ENCODE measurements at regions not wholly inside any gene's neighbourhood (a gene's known extent, or its start where the extent isn't known, plus 50 kb on each side); places are given as distances from the start of the nearest gene placed in this dataset.

DNA sequence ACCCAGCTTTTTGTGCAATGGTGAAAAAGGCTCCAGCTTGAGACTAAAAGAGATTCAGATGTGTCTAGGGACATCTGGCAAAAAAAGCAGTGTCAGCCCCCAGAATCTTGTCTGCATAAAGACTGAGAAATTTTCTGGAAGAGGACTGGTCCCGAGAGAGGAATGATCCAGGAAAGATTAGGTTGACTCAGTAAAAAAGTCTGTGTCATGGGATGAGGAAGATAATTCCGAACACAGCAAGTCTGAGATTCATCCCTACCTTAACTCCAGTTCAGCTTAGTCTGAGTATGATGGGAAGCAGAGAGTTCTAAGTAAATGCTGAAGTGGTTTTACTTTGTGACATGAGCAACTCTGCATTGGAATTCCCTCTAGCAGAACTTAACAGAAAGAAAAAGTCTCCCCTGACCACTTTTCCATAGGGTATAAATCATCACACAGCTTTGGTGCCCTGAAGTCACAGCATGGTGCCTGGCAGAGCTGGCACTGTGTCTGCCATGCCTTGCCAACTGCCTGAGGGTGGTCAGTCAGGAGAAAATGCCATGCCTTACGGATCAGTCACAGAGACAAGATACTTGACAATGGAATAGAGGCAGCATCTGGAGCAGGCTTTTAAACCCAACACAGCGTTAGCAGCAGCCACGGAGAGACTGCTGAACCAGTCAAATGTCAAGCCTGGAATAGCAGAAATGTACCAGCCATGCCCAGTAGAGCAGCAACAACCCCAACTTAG, 153.4 kb downstream of the ZC3H11B start:
- H3K4me1 ChIP-seq (ENCODE audit: insufficient read depth, low read length) = no peaks in the 10 kb centered on the region
- no peak overlapping the region for H3K4me3 Mint-ChIP-seq
- TF ChIP-seq, protein P1, sequence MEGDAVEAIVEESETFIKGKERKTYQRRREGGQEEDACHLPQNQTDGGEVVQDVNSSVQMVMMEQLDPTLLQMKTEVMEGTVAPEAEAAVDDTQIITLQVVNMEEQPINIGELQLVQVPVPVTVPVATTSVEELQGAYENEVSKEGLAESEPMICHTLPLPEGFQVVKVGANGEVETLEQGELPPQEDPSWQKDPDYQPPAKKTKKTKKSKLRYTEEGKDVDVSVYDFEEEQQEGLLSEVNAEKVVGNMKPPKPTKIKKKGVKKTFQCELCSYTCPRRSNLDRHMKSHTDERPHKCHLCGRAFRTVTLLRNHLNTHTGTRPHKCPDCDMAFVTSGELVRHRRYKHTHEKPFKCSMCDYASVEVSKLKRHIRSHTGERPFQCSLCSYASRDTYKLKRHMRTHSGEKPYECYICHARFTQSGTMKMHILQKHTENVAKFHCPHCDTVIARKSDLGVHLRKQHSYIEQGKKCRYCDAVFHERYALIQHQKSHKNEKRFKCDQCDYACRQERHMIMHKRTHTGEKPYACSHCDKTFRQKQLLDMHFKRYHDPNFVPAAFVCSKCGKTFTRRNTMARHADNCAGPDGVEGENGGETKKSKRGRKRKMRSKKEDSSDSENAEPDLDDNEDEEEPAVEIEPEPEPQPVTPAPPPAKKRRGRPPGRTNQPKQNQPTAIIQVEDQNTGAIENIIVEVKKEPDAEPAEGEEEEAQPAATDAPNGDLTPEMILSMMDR (IDR thresholded peaks at IDR 0.05) = no peak
- ATAC-seq (ENCODE audit: poor library complexity) (no peak), DNase-seq (no peak)
- ChIA-PET POLR2A (no interaction called here), CTCF (no interaction called here)
- H3K4me1 Mint-ChIP-seq (ENCODE audit: low read depth) = no peaks in the 10 kb centered on the region
- no peak overlapping the region for H3K4me3 ChIP-seq (ENCODE audit: low read length)
- H3K27me3 ChIP-seq (ENCODE audit: control insufficient read depth in 1 of 2, insufficient read depth in 2 of 2, low read length in 2 of 2) = no peaks in the 10 kb centered on the region
- H3K9me3 ChIP-seq (ENCODE audit: control insufficient read depth in 1 of 2, insufficient read depth in 1 of 2, low read length in 2 of 2) = no peaks in the 10 kb centered on the region
- no peak overlapping the region for H3K27ac Mint-ChIP-seq
- no peaks in the 10 kb centered on the region for H3K36me3 Mint-ChIP-seq (ENCODE audit: low read depth)
- H3K27me3 Mint-ChIP-seq = no peaks in the 10 kb centered on the region
- no peaks in the 10 kb centered on the region for H3K36me3 ChIP-seq (ENCODE audit: insufficient read depth, low read length)
- no peaks in the 10 kb centered on the region for H3K9me3 Mint-ChIP-seq
- intact Hi-C loops (cut with DNase I, micrococcal nuclease) = no loop called here
- H3K27ac ChIP-seq (ENCODE audit: low read depth in 1 of 2, low read length in 2 of 2) = no peak overlapping the region

DNA sequence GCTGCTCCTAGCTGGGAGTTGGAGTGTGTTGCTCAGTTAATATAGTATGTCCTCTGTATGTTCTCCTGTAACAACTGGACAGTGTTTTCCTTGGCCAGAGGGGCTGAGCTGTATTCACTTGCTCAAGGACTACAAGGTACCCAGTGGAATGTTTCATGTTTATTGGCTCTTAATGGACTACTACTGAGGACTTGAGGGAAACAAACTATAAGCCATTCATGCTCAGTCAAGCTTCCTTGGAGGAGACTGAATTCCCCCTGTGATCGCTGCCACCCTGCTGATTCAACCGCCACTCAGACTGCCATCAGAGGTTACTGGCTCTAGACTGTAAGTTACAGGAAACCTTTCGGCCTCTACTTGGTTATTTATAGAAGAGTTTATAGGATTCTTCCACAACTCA, 166.6 kb downstream of the ZC3H11B start:
- Mint-ChIP-seq H3K9me3 (no peaks in the 10 kb centered on the region), H3K4me3 (no peak overlapping the region), H3K36me3 (ENCODE audit: low read depth) (no peaks in the 10 kb centered on the region), H3K27me3 (no peaks in the 10 kb centered on the region), H3K27ac (no peak overlapping the region), H3K4me1 (ENCODE audit: low read depth) (no peaks in the 10 kb centered on the region)
- Histone ChIP-seq H3K4me1 (ENCODE audit: insufficient read depth, low read length) (no peaks in the 10 kb centered on the region), H3K4me3 (ENCODE audit: low read length) (no peak overlapping the region), H3K27me3 (ENCODE audit: control insufficient read depth in 1 of 2, insufficient read depth in 2 of 2, low read length in 2 of 2) (no peaks in the 10 kb centered on the region), H3K36me3 (ENCODE audit: insufficient read depth, low read length) (no peaks in the 10 kb centered on the region), H3K9me3 (ENCODE audit: control insufficient read depth in 1 of 2, insufficient read depth in 1 of 2, low read length in 2 of 2) (no peaks in the 10 kb centered on the region), H3K27ac (ENCODE audit: low read depth in 1 of 2, low read length in 2 of 2) (no peak overlapping the region)
- ChIA-PET CTCF (no interaction called here), POLR2A (no interaction called here)
- intact Hi-C loops (cut with DNase I, micrococcal nuclease) = no loop called here
- DNase-seq (no peak), ATAC-seq (ENCODE audit: poor library complexity) (no peak)
- TF ChIP-seq, protein P1 (IDR thresholded peaks at IDR 0.05) = no peak

DNA sequence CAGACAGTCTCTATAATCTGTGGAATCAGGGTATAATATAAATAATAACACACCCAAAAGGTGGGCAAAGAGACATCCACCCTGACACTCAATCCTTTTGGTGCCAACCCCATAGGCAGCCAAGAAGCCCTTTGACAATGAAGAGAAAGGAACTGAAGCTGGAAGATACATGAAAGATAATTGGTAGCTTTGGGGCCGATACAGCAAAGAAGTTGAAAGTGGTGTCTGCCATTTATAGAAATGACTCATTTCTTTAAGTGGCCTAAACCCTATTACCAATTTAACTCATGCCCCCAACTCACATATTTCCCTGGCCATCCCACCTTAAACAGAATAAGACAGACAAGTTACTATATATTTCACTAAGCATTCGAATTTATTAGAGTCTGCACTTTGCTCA, 167.0 kb downstream of the ZC3H11B start:
- ChIA-PET POLR2A (no interaction called here), CTCF (no interaction called here)
- H3K27me3 Mint-ChIP-seq = no peaks in the 10 kb centered on the region
- Histone ChIP-seq H3K36me3 (ENCODE audit: insufficient read depth, low read length) (no peaks in the 10 kb centered on the region), H3K4me3 (ENCODE audit: low read length) (no peak overlapping the region), H3K4me1 (ENCODE audit: insufficient read depth, low read length) (no peaks in the 10 kb centered on the region), H3K27ac (ENCODE audit: low read depth in 1 of 2, low read length in 2 of 2) (no peak overlapping the region), H3K9me3 (ENCODE audit: control insufficient read depth in 1 of 2, insufficient read depth in 1 of 2, low read length in 2 of 2) (no peaks in the 10 kb centered on the region), H3K27me3 (ENCODE audit: control insufficient read depth in 1 of 2, insufficient read depth in 2 of 2, low read length in 2 of 2) (no peaks in the 10 kb centered on the region)
- H3K9me3 Mint-ChIP-seq = no peaks in the 10 kb centered on the region
- no peak for DNase-seq
- TF ChIP-seq, protein P1 (IDR thresholded peaks at IDR 0.05) = no peak
- no peaks in the 10 kb centered on the region for H3K4me1 Mint-ChIP-seq (ENCODE audit: low read depth)
- H3K4me3 Mint-ChIP-seq = no peak overlapping the region
- H3K36me3 Mint-ChIP-seq (ENCODE audit: low read depth) = no peaks in the 10 kb centered on the region
- intact Hi-C loops (cut with DNase I, micrococcal nuclease) = no loop called here
- ATAC-seq (ENCODE audit: poor library complexity) = no peak
- no peak overlapping the region for H3K27ac Mint-ChIP-seq
